SK-N-SH (cell line): ENCODE measurements at regions not wholly inside any gene's neighbourhood (a gene's known extent, or its start where the extent isn't known, plus 50 kb on each side); places are given as distances from the start of the nearest gene placed in this dataset.

Experiments
- CTCF ChIA-PET: fragments of 300-600, 350-600 bp; formaldehyde crosslinking; extraction: SDS; loops from one replicate; lab custom pipeline; 2021; lab: Yijun Ruan, JAX
- POLR2A ChIA-PET: fragments of 350-600 bp; sonication (Branson Sonifier 250); formaldehyde crosslinking; extraction: SDS; loops from one replicate; lab custom pipeline; 2020; ENCODE audit warnings: antibody characterized with exemption, inconsistent platforms; lab: Yijun Ruan, JAX
- DNase-seq: peaks from one replicate; pipeline ENCODE4 v3.0.0; 2012
- H2AFZ ChIP-seq: fragments of 200-600 bp; sonication (generic); 2 replicates; pipeline ENCODE4 v1.8.1; 2016; ENCODE audit warnings: antibody characterized with exemption, mild to moderate bottlenecking, low read depth
- H3F3A ChIP-seq: fragments of 200-600 bp; sonication (generic); replicated peaks from 2 replicates; pipeline ENCODE3; 2016; ENCODE audit warnings: antibody characterized with exemption, mild to moderate bottlenecking; ENCODE audit not compliant: insufficient read depth
- H3K27ac ChIP-seq, 2 experiments: fragments of 200-500 bp in 1 of 2; fragments of 200-600 bp in 1 of 2; sonication (Bioruptor generic) in 1 of 2; sonication (generic), shearing (Covaris generic) in 1 of 2; 2 replicates each; pipeline versions ENCODE4 v1.5.1 to v1.6.1; 2014 to 2016; ENCODE audit warnings: low read depth in 2 of 2, inconsistent platforms in 1 of 2, low read length in 1 of 2, mild to moderate bottlenecking in 1 of 2, mixed read lengths in 1 of 2
- H3K27me3 ChIP-seq: fragments of 200-600 bp; sonication (generic), shearing (Covaris generic); 2 replicates; pipeline ENCODE4 v1.6.1; 2016; ENCODE audit warnings: mixed run types; ENCODE audit not compliant: insufficient read depth
- H3K36me3 ChIP-seq, 2 experiments: fragments of 200-500 bp in 1 of 2; fragments of 200-600 bp in 1 of 2; sonication (Bioruptor generic) in 1 of 2; sonication (generic) in 1 of 2; replicated peaks in 1 of 2; 2 replicates each; pipeline versions ENCODE3 to v1.5.1; 2014 to 2016; ENCODE audit warnings: low read length in 1 of 2, mild to moderate bottlenecking in 1 of 2; ENCODE audit not compliant: insufficient read depth in 2 of 2, control insufficient read depth in 1 of 2
- H3K4me1 ChIP-seq, 2 experiments: fragments of 200-500 bp in 1 of 2; fragments of 200-600 bp in 1 of 2; sonication (Bioruptor generic) in 1 of 2; sonication (generic), shearing (Covaris generic) in 1 of 2; 2 replicates each; pipeline versions ENCODE4 v1.5.1 to v1.6.1; 2014 to 2016; ENCODE audit warnings: low read depth in 1 of 2, low read length in 1 of 2, mixed run types in 1 of 2; ENCODE audit not compliant: insufficient read depth in 2 of 2, control insufficient read depth in 1 of 2
- H3K4me2 ChIP-seq: fragments of 200-600 bp; sonication (generic), shearing (Covaris generic); 2 replicates; pipeline ENCODE4 v1.6.1; 2017; ENCODE audit warnings: mixed run types
- H3K4me3 ChIP-seq, 2 experiments: fragments of 200-500 bp in 1 of 2; fragments of 200-600 bp in 1 of 2; sonication (Bioruptor generic) in 1 of 2; sonication (generic), shearing (Covaris generic) in 1 of 2; 2 replicates each; pipeline versions ENCODE4 v1.5.1 to v1.8.1; 2014 to 2016; ENCODE audit warnings: low read depth in 2 of 2, inconsistent platforms in 1 of 2, low read length in 1 of 2, mild to moderate bottlenecking in 1 of 2, mixed read lengths in 1 of 2, moderate library complexity in 1 of 2
- H3K79me2 ChIP-seq: fragments of 200-600 bp; sonication (generic); 2 replicates; pipeline ENCODE4 v1.8.1; 2017; ENCODE audit warnings: mild to moderate bottlenecking; ENCODE audit not compliant: insufficient read depth
- H3K9ac ChIP-seq: fragments of 200-600 bp; sonication (generic); 2 replicates; pipeline ENCODE4 v1.6.1; 2017; ENCODE audit warnings: mixed run types
- H3K9me2 ChIP-seq: fragments of 200-600 bp; sonication (generic); 2 replicates; pipeline ENCODE4 v1.6.1; 2017; ENCODE audit warnings: mixed run types
- H3K9me3 ChIP-seq: fragments of 200-600 bp; sonication (generic); 2 replicates; pipeline ENCODE4 v1.6.1; 2017; ENCODE audit warnings: mixed run types, mild to moderate bottlenecking, moderate library complexity
- H4K20me1 ChIP-seq: fragments of 200-600 bp; sonication (generic); 2 replicates; pipeline ENCODE4 v1.6.1; 2017; ENCODE audit warnings: mild to moderate bottlenecking, mixed run types; ENCODE audit not compliant: insufficient read depth
- CTCF ChIP-seq: fragments of 200-600 bp; sonication (generic); IDR thresholded peaks from 2 replicates; pipeline ENCODE4 v1.6.1; 2017; ENCODE audit warnings: antibody characterized with exemption, mild to moderate bottlenecking, moderate library complexity
- ELF1 ChIP-seq: IDR thresholded peaks from 2 replicates; pipeline ENCODE4 v1.4.0; 2012
- EZH2phosphoT487 ChIP-seq: fragments of 200-600 bp; sonication (generic); IDR thresholded peaks from 2 replicates; pipeline ENCODE4 v1.6.1; 2017; ENCODE audit warnings: low read depth, mixed run types, mild to moderate bottlenecking, antibody characterized with exemption, moderate library complexity, borderline replicate concordance
- FOXJ3 ChIP-seq: sonication (generic); formaldehyde crosslinking; IDR thresholded peaks from 2 replicates; pipeline ENCODE4 v1.5.1; 2020; ENCODE audit warnings: mild to moderate bottlenecking, missing genetic modification reagents
- GABPA ChIP-seq: IDR thresholded peaks from 2 replicates; pipeline ENCODE4 v1.4.0; 2012; ENCODE audit warnings: low read depth, mild to moderate bottlenecking
- GATA2 ChIP-seq: sonication (generic); formaldehyde crosslinking; IDR thresholded peaks from 2 replicates; pipeline ENCODE4 v1.5.0; 2020; ENCODE audit warnings: mild to moderate bottlenecking, missing genetic modification reagents
- TCF12 ChIP-seq: IDR thresholded peaks from 2 replicates; pipeline ENCODE4 v1.4.0; 2012
- TEAD4 ChIP-seq: IDR thresholded peaks from 2 replicates; pipeline ENCODE4 v1.4.0; 2012; ENCODE audit warnings: mild to moderate bottlenecking, borderline replicate concordance; ENCODE audit not compliant: insufficient read depth
- USF2 ChIP-seq: fragments of 150-350 bp; IDR thresholded peaks from 2 replicates; pipeline ENCODE4 v1.6.1; 2017; ENCODE audit warnings: antibody characterized with exemption, low read length, low read depth, borderline replicate concordance
- YY1 ChIP-seq: IDR thresholded peaks from 2 replicates; pipeline ENCODE4 v1.4.0; 2012; ENCODE audit warnings: low read depth, mild to moderate bottlenecking
- WGBS: methylation state at CpG from one replicate; pipeline ENCODE4 v1.1.6; 2017; ENCODE audit warnings: low lambda C conversion rate; 5-methylcytosine and 5-hydroxymethylcytosine counted together
- TF ChIP-seq, protein P1 (sequence below): IDR thresholded peaks from 2 replicates; pipeline ENCODE4; 2012
- TF ChIP-seq, protein P2 (sequence below): IDR thresholded peaks from 2 replicates; pipeline ENCODE4 v1.4.0; 2012; ENCODE audit warnings: low read depth, borderline replicate concordance

DNA sequence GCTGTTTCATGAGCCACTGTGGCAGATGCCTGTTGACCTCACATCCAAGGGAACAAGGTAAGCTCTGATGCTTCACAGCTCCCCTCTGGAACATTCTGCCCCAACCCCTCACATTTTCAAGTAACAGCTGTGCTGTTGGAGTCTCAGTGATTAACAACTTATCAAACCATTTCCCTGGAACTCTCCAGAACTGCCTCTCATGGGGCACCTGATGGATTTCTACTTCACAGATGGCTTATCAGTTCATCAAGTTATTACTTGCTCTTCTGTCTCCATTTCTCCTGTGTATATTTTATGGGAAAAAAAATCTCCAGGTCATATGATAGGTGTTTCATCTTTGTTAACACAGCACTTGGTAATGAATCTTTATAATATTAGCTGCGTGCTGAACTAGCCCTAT lies 322.4 kb downstream of the MAN2A1 start:
- Histone ChIP-seq H2AFZ (no peak overlapping the region), H3K9me2 (no peaks in the 10 kb centered on the region), H3K27ac (no peak overlapping the region), H3K9ac (no peak overlapping the region), H3K79me2 (no peaks in the 10 kb centered on the region), H3K27me3 (no peaks in the 10 kb centered on the region), H3K4me2 (no peak overlapping the region), H3F3A (no peaks in the 10 kb centered on the region), H3K36me3 (no peaks in the 10 kb centered on the region), H3K9me3 (no peaks in the 10 kb centered on the region), H3K4me1 (no peaks in the 10 kb centered on the region), H4K20me1 (no peaks in the 10 kb centered on the region), H3K4me3 (no peak overlapping the region)
- POLR2A ChIA-PET: no interaction called here
- no peak for DNase-seq
- CTCF ChIA-PET: no interaction called here
- TF ChIP-seq, protein P1, sequence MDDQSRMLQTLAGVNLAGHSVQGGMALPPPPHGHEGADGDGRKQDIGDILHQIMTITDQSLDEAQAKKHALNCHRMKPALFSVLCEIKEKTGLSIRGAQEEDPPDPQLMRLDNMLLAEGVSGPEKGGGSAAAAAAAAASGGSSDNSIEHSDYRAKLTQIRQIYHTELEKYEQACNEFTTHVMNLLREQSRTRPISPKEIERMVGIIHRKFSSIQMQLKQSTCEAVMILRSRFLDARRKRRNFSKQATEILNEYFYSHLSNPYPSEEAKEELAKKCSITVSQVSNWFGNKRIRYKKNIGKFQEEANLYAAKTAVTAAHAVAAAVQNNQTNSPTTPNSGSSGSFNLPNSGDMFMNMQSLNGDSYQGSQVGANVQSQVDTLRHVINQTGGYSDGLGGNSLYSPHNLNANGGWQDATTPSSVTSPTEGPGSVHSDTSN: no peak
- TF ChIP-seq FOXJ3 (CRISPR knock-in tag): no peak
- TF ChIP-seq, protein P2, sequence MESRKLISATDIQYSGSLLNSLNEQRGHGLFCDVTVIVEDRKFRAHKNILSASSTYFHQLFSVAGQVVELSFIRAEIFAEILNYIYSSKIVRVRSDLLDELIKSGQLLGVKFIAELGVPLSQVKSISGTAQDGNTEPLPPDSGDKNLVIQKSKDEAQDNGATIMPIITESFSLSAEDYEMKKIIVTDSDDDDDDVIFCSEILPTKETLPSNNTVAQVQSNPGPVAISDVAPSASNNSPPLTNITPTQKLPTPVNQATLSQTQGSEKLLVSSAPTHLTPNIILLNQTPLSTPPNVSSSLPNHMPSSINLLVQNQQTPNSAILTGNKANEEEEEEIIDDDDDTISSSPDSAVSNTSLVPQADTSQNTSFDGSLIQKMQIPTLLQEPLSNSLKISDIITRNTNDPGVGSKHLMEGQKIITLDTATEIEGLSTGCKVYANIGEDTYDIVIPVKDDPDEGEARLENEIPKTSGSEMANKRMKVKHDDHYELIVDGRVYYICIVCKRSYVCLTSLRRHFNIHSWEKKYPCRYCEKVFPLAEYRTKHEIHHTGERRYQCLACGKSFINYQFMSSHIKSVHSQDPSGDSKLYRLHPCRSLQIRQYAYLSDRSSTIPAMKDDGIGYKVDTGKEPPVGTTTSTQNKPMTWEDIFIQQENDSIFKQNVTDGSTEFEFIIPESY: no peak
- TF ChIP-seq TEAD4: no peak
- no peak for TF ChIP-seq ELF1
- WGBS: 82% methylated on average over 1 of the region's 1 CpG

DNA sequence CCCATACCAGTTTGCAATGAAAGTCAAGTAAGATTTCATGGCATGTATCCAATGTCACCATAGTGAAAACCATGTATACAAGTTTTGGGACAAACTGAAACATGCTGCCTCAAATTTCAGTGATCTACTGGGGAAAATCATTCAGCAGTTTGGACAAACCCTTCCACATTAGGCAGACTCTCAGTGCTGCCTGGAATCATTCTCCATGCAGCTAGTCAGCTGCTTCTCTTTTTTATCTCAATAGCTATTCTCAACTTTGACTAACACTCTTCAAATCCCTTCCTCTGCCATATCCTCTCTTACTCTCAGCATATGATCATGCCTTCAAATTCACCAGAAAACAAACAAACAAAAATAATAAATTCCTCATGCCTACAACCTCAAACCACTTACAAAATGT lies 323.3 kb downstream of the MAN2A1 start:
- H3K27me3 ChIP-seq: no peaks in the 10 kb centered on the region
- H3K9me3 ChIP-seq: no peaks in the 10 kb centered on the region
- CTCF ChIA-PET: no interaction called here
- H3K4me2 ChIP-seq: no peak overlapping the region
- H3K79me2 ChIP-seq: no peaks in the 10 kb centered on the region
- H3K27ac ChIP-seq: no peak overlapping the region
- H3K9me2 ChIP-seq: no peaks in the 10 kb centered on the region
- no peaks in the 10 kb centered on the region for H3K4me1 ChIP-seq
- no peak for DNase-seq
- no peaks in the 10 kb centered on the region for H3K36me3 ChIP-seq
- H2AFZ ChIP-seq: no peak overlapping the region
- no peak overlapping the region for H3K9ac ChIP-seq
- TF ChIP-seq USF2: no peak
- TF ChIP-seq EZH2phosphoT487: no peak
- TF ChIP-seq, all 33 proteins: peak for 0
- POLR2A ChIA-PET: no interaction called here
- Histone ChIP-seq H4K20me1 (no peaks in the 10 kb centered on the region), H3K4me3 (no peak overlapping the region), H3F3A (no peaks in the 10 kb centered on the region)

DNA sequence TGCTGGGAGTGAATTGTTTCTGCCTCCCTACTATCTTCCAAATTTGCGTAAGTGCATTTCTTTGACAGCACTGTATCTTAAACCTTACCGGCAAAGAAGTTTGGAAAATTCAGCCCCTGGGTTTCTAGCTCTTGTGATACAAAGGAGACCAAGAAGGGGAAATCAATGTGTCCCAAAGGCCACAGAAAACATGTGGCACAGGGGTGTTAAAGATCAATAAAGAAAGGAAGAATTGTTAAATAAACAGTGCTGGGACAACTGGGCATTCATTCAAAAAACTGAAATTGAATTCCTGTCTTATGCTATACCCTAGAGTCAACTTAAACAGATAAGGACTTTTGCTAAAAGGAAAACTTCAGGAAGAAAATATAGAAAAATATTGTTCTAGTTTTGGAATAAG lies 328.1 kb downstream of the MAN2A1 start:
- Histone ChIP-seq H3K4me3 (no peak overlapping the region), H3K4me2 (no peak overlapping the region), H3K79me2 (no peaks in the 10 kb centered on the region), H3K9ac (no peak overlapping the region), H3K27me3 (no peaks in the 10 kb centered on the region), H2AFZ (no peak overlapping the region), H3F3A (no peaks in the 10 kb centered on the region), H3K27ac (no peak overlapping the region), H3K9me2 (no peaks in the 10 kb centered on the region), H3K36me3 (no peaks in the 10 kb centered on the region), H3K4me1 (no peaks in the 10 kb centered on the region), H4K20me1 (no peaks in the 10 kb centered on the region), H3K9me3 (no peaks in the 10 kb centered on the region)
- 100% methylated on average over 2 of the region's 2 CpGs for WGBS
- no peak for DNase-seq
- ChIA-PET CTCF (no interaction called here), POLR2A (no interaction called here)
- TF ChIP-seq CTCF: no peak
- no peak for TF ChIP-seq YY1
- TF ChIP-seq, protein P1: no peak
- TF ChIP-seq GATA2 (CRISPR knock-in tag): no peak
- TF ChIP-seq GABPA: no peak
- TF ChIP-seq TCF12: no peak
